MG63 (cell line): ENCODE measurements at regions not wholly inside any gene's neighbourhood (a gene's known extent, or its start where the extent isn't known, plus 50 kb on each side); places are given as distances from the start of the nearest gene placed in this dataset.
A peak's percentile ranks its signal among the peaks of the same experiment; 100 is the strongest.

Experiments
- DNase-seq: peaks from one replicate; pipeline ENCODE4 v3.0.0-alpha.2; 2020
- H3K27me3 ChIP-seq: fragments of 250-450 bp; sonication (Bioruptor Pico); 2 replicates; pipeline ENCODE4 v1.5.1; 2020; ENCODE audit warnings: mild to moderate bottlenecking, moderate library complexity
- H3K36me3 ChIP-seq: fragments of 250-450 bp; sonication (Bioruptor Pico); 2 replicates; pipeline ENCODE4 v1.5.1; 2020; ENCODE audit warnings: mild to moderate bottlenecking, moderate library complexity
- H3K4me3 ChIP-seq: fragments of 250-450 bp; sonication (Bioruptor Pico); 2 replicates; pipeline ENCODE4 v1.5.1; 2020; ENCODE audit warnings: mild to moderate bottlenecking, moderate library complexity
- H3K9me3 ChIP-seq: fragments of 250-450 bp; sonication (Bioruptor Pico); 2 replicates; pipeline ENCODE4 v1.5.1; 2020; ENCODE audit warnings: mild to moderate bottlenecking, moderate library complexity

DNA sequence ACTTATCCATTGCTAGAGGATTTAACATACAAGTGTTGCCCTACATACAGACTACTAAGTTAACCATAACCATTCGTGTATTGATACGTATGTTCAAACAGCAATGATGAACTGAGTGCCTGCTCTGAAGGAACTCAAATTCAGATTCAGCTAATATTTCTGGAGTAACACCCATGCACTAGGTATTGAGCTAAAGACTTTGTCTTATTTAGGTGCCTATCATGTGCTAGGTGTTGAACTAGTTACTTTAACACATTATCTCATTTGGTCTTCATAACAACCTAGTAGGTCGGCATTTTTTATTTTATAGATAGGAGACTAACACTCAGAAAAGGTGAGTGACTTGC lies 160.0 kb downstream of the LTN1 start:
- no peaks in the 10 kb centered on the region for H3K27me3 ChIP-seq
- H3K9me3 ChIP-seq = no peaks in the 10 kb centered on the region
- DNase-seq = no peak
- no peaks in the 10 kb centered on the region for H3K36me3 ChIP-seq
- H3K4me3 ChIP-seq = no peak overlapping the region

DNA sequence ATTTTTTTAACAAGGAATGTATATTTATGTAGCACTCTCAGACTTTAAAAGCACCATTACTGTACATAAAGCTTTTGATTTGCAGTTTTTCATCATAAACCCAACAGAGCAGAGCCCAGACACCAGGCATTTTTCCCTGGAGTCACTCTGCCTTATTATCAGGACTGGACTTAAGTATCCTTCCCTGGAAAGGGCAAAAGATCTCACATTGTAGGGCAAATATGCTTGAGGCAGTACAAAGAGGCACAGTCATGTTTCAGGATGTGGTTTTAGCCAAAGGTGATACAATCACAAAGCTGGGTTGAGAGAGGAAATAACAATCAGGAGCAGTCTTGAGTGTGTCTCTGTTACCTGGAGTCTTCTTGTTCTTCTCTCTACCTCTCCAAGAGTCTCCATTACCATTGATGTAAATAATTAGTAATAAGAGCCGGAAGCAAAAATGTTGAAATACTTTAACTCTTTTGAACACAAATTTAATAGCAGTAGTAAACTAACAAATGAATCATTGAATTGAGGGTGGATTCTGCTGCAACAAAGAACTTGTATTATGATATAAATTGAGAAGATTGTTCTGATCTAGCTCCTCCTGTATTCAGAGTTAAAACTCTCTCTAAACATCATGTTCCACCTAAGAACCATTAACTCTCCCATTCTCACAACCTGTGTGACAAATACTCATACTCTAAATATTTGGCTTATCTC lies 160.5 kb downstream of the LTN1 start:
- H3K9me3 ChIP-seq = no peaks in the 10 kb centered on the region
- no peaks in the 10 kb centered on the region for H3K27me3 ChIP-seq
- no peak overlapping the region for H3K4me3 ChIP-seq
- H3K36me3 ChIP-seq = no peaks in the 10 kb centered on the region
- DNase-seq = no peak

DNA sequence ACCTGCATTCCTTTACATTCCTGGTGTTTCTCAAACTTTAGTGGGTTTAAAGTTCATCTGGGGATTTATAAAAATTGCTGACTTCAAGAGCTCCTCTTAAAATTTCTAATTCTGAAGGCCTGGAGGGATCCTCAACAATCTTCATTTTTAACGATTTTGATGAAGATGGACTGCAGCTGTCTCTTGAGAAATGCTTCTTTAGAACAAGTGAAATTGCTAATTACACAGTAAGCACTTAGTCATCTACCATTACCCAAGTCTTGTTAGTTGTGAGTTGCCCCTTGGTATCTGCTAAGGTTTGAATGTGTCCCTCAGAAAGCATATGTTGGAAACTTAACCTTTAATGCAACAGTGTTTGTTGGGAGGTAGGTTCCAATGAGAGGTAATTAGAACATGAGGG lies 163.7 kb downstream of the LTN1 start:
- DNase-seq = no peak
- Histone ChIP-seq H3K27me3 (no peaks in the 10 kb centered on the region), H3K36me3 (no peaks in the 10 kb centered on the region), H3K9me3 (no peaks in the 10 kb centered on the region), H3K4me3 (no peak overlapping the region)

DNA sequence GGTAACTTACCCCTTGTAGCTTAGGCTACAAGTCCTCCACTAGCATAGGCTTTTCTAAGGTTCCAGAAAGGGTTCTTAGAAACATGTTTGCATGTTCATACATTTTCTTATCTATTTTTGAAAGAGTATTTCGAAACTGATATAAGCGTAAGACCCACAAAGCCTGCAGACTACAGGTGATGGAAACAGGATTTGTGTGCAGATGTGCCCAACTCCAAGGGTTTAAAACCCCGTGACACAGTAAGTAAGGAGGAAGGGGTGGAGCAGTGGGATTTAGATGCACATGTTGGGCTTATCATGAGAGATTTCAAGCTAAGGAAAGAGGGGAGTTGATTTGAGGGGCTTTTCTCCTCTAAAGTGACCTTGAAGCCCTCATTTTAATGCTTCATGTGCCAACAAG lies 164.7 kb downstream of the LTN1 start:
- Histone ChIP-seq H3K9me3 (no peaks in the 10 kb centered on the region), H3K36me3 (no peaks in the 10 kb centered on the region), H3K4me3 (no peak overlapping the region), H3K27me3 (no peaks in the 10 kb centered on the region)
- DNase-seq = no peak

DNA sequence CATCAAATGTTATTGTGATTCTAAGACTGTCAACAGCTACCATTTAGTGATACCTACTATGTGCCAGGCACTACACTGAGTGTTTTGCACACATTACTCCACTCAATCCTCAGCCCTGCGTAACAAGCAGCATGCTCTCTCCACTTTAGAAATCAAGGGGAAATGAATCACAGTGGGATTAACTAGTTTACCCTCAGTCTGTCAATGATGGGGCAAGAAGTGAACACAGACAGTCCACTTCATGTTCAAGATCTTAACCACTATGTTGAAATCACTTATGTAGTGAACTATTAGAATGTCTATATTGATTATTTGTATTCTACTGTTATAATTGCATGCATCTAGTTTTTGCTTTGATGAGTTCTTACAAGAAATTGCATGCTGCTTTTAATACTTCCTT lies 165.3 kb downstream of the LTN1 start:
- DNase-seq = no peak
- no peaks in the 10 kb centered on the region for H3K27me3 ChIP-seq

DNA sequence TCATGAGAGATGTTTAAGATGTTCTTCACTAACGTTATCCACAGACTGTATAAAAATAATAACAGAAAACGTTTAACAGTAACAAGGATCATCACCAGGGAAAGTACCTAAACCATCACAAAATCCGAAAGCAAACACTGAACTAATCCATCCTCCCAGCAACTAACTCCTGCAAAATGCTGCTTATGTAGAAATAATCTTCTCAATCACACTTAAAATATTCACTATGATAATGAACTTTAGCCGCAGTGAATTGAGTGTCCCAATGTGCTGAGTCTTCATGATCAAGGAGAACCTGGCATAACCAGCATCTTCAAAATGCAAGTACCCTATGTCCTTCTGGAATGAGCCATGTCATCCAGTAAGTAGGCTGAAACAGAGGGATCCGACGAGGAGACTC lies 166.1 kb downstream of the LTN1 start:
- no peak for DNase-seq
- Histone ChIP-seq H3K27me3 (no peaks in the 10 kb centered on the region), H3K36me3 (no peaks in the 10 kb centered on the region), H3K4me3 (no peak overlapping the region), H3K9me3 (no peaks in the 10 kb centered on the region)

More for the DNA sequence above, 165.3 kb downstream of the LTN1 start:
- Histone ChIP-seq H3K4me3 (no peak overlapping the region), H3K36me3 (no peaks in the 10 kb centered on the region), H3K9me3 (no peaks in the 10 kb centered on the region)

DNA sequence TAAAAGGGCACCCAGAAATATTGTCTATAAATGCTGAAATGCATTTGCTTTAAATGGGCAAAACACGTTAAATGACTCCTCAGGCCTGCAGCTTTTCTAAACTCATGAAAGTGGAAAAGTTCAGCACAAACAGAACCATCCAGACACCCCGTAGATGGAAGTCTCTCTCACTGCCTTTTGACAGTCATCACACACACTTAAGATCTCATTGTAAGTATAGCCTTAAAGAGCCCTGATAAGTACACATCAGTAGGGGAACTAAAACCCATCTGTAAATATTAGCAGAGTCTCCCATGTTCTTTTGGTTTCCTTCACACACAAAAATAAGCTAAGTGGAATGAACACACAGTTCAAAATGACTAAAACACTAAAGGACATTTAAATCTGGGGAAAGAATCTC lies 166.7 kb downstream of the LTN1 start:
- Histone ChIP-seq H3K4me3 (no peak overlapping the region), H3K27me3 (no peaks in the 10 kb centered on the region), H3K9me3 (no peaks in the 10 kb centered on the region), H3K36me3 (no peaks in the 10 kb centered on the region)
- no peak for DNase-seq

DNA sequence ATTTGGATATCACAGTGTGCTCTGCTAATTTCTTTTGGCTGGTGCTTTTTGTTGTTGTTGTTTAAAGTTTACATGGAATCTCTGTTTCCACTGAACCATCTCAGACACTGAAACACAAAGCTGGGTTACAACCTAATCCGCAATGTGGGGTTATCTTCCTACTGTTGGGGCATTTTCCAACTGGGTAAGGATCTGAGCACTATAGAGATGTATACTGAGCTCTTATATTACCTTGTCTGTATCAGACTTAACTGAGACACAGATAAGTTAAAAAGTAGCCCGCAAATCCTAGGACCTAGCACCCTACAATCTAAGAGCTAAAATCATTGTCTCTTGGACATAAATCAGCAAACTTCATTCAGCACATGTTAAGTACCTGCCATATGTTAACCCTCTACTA lies 169.2 kb downstream of the LTN1 start:
- Histone ChIP-seq H3K9me3 (no peaks in the 10 kb centered on the region), H3K4me3 (no peak overlapping the region), H3K27me3 (no peaks in the 10 kb centered on the region), H3K36me3 (no peaks in the 10 kb centered on the region)
- DNase-seq = no peak

DNA sequence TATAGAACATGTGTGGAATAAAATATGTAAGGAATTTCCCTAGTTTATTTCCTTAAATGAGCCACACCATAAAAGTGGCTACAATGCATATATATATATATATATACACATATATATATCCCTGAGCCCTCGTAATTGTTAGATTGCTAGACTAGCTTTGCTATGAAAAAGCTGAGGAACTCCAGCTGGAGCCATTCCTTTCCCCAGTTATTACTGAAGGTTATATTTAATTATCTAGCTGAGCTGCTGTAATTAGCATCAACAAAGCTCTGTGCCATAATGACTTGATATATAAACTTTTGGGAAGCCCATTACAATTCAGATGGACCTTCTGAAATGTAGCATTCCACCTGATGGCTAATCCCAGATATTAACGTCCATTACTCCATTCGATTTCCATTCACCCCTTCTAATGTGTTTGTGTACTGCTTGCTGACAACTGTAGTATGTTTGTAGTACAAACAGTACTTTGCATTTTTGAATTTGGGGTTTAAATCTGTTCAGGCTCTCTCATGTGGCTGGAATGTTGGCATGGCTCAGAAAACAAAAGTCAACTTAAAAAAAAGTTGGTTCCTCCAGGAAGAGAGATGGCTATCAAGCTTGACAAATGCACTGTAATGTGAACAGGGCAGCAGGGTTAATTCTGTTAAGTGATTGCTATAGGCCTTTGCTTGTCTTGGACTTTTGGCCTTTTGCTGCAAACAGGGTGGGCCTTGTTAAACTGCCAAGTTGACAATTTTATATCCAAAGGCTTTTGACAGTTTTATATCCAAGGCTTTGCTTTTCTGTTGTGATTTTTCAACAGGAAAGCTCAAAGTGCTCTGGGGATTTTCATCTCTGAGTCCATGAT lies 170.0 kb downstream of the LTN1 start:
- H3K27me3 ChIP-seq = no peaks in the 10 kb centered on the region
- H3K36me3 ChIP-seq = no peaks in the 10 kb centered on the region
- DNase-seq = peak; percentile 5
- no peak overlapping the region for H3K4me3 ChIP-seq
- H3K9me3 ChIP-seq = no peaks in the 10 kb centered on the region

DNA sequence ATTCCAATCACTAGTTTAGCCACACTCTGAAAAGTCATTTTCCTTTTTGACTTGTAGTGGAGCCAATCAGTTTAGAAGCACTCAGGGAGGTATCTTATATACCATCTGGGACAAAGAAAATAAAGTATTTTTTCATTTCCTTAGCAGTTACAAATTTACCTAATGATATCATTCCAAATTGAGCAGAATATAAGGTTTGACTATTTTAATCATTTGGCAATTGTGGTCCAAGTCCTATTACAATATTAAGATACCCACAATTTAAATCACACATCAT lies 170.6 kb downstream of the LTN1 start:
- no peaks in the 10 kb centered on the region for H3K9me3 ChIP-seq
- no peaks in the 10 kb centered on the region for H3K27me3 ChIP-seq
- H3K4me3 ChIP-seq = no peak overlapping the region
- DNase-seq = no peak
- H3K36me3 ChIP-seq = no peaks in the 10 kb centered on the region

DNA sequence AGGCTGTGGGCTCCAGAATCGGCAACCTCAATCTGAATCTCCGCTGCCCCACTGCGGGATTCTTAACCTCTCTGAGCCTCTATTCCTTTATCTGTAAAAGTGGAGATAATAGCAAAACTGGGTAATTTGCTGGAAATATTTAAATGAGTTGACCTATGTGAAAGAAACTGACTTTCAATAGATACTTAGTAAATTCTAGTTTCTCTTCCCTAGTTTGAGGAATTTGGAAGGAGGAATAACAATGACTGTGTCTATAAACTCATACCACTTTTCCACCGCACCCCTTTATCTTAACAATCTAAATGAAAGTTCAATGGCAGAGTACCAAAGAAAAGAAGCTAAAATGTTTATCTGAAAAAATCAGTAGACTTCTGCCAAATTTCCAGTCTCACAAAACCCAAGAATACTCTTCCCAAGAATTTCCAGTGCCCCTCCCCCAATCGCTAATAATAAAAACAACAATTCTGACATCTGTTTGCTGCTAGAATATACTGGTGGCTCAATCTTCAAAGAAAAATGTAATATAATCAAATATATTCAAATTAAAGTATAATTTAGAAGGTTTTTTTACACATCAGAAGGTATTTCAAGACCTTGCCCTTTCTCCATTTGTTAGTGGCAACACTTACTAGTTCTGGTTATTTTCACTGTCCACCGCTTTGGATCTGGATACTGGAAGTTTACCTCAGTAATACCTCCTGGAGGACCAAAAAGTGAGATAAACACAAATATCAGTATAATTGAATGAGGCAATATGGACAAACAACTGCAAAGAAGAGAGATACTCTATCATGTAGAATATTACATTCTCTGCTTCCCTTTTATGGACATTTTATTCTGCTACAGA lies 171.2 kb downstream of the LTN1 start:
- no peaks in the 10 kb centered on the region for H3K27me3 ChIP-seq
- H3K9me3 ChIP-seq = no peaks in the 10 kb centered on the region
- no peak for DNase-seq

DNA sequence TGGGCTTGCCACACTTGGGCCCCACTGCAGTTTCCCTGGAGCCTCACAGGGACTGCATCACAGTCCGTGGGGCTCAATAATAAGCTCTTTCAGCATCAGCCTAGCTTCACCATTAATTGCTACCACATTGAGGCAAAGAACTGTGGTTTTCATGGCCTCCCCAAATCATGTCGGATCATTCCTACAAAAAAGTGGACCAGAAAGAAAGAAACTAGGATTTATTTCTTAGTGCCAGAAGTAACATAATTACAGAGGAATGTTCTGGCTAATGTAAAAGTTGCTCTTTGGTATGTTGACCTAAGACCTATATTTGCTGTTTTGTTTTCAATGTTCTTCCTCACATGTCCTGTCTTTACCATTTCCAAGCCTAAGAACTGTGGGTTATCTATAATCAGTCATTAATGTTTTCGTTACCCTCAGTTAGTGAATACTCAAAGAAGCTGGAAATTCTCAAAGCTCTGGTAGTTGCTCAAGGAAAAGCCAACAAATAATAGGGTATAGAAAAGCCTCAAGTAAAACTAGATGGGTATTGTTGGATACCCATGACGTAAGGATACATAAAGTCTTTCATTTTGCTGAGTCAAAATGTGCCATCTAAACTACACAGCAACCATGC lies 173.9 kb downstream of the LTN1 start:
- H3K4me3 ChIP-seq = no peak overlapping the region
- no peaks in the 10 kb centered on the region for H3K9me3 ChIP-seq
- DNase-seq = no peak
- H3K27me3 ChIP-seq = no peaks in the 10 kb centered on the region
- H3K36me3 ChIP-seq = no peaks in the 10 kb centered on the region

More for the DNA sequence above, 171.2 kb downstream of the LTN1 start:
- Histone ChIP-seq H3K36me3 (no peaks in the 10 kb centered on the region), H3K4me3 (no peak overlapping the region)

DNA sequence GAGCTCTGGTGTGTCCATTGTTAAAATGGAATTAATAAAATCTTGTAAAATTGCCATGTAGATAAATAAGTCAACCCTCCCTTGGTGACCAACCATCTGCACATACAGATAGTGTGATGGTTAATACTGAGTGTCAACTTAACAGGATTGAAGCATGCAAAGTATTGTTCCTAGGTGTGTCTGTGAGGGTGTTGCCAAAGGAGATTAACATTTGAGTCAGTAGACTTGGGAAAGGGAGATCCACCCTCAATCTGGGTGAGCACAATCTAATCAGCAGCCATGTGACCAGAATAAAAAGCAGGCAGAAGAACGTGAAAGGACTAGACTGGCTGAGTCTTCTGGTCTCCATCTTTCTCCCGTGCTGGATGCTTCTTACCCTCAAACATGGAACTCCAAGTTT lies 174.8 kb downstream of the LTN1 start:
- no peaks in the 10 kb centered on the region for H3K36me3 ChIP-seq
- no peaks in the 10 kb centered on the region for H3K9me3 ChIP-seq
- DNase-seq = no peak
- no peaks in the 10 kb centered on the region for H3K27me3 ChIP-seq
- H3K4me3 ChIP-seq = no peak overlapping the region

DNA sequence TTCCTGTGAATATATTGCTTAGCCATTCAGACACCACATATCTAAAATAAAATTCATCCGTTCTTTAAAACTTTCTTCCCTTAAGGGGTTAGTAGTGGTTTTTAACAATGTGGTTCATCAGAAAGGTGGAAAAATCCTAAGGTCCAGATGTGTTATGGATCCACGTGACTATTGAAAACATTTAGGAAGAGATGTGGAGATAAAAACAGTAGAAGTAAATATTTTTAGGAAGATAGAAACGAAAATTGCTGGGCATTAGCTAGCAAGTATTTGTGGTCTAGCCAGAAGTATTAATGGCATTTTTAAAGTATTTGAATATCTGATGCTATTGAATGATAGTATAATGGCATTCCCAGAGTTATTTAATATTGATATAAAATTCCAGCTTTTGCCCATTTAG lies 180.8 kb downstream of the LTN1 start:
- Histone ChIP-seq H3K9me3 (no peaks in the 10 kb centered on the region; the same call in 1 of the 2 replicates), H3K27me3 (no peaks in the 10 kb centered on the region)
- no peak for DNase-seq

DNA sequence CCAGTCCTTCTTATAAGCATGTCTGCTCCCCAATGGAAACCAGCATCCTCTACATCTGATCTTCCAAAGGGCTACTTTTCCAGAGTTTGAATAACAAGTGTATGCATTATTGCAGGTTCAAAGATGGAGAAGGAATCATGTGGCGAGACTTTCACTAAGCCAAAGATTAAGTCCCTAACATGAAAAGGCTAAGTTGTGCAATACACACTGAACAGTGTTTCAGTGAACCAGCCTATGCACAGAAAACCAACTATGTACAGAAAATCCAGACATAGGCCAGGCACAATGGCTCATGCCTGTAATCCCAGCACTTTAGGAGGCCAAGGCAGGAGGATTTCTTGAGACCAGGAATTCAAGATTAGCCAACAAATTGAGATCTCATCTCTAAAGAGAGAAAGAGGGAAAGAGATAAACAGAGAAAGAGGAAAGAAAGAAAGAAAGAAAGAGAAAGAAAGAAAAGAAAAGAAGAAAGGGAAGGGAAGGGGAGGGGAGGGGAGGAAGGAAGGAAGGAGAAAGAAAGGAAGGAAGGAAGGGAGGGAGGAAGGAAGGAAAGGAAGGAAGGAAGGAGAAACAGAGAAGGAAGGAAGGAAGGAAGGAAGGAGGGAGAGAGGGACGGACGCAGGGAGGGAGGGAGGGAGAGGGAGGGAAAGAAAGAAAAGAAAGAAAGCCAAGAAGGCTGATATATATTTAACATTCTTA lies 181.7 kb downstream of the LTN1 start:
- Histone ChIP-seq H3K4me3 (no peak overlapping the region), H3K9me3 (peaks cover 4% of the 10 kb centered on the region; the same call in 1 of the 2 replicates), H3K36me3 (no peaks in the 10 kb centered on the region), H3K27me3 (no peaks in the 10 kb centered on the region)
- DNase-seq = no peak

More for the DNA sequence above, 180.8 kb downstream of the LTN1 start:
- Histone ChIP-seq H3K36me3 (no peaks in the 10 kb centered on the region), H3K4me3 (no peak overlapping the region)

DNA sequence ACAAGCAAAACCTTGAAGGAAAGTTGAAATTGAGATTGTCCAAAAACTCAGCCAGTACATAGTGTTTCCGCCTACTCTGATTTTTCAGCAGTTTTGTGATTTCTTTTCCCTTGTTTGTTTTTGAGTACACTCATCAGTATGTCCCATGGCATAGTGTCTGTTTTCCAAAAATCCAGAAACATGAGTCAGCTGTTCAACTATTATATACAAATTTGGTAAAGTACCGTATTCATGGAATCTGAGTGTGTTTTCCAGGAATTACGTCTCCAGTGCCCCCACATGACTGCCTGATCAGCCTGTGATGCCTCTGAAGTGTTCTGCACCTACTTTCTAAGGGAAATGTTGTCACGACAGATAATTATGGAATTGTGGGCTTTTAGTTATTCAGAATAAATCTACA lies 186.8 kb downstream of the LTN1 start:
- H3K36me3 ChIP-seq = no peaks in the 10 kb centered on the region
- H3K27me3 ChIP-seq = no peaks in the 10 kb centered on the region
- H3K4me3 ChIP-seq = no peak overlapping the region
- peaks cover 4% of the 10 kb centered on the region; the same call in 1 of the 2 replicates for H3K9me3 ChIP-seq
- DNase-seq = peak; percentile 11
